SK-N-SH (cell line): ENCODE measurements at regions not wholly inside any gene's neighbourhood (a gene's known extent, or its start where the extent isn't known, plus 50 kb on each side); places are given as distances from the start of the nearest gene placed in this dataset.

ENCODE experiments used
- CTCF ChIA-PET: fragments of 300-600, 350-600 bp; formaldehyde crosslinking; extraction: SDS; loops from one replicate; lab custom pipeline; 2021; lab: Yijun Ruan, JAX
- POLR2A ChIA-PET: fragments of 350-600 bp; sonication (Branson Sonifier 250); formaldehyde crosslinking; extraction: SDS; loops from one replicate; lab custom pipeline; 2020; ENCODE audit warnings: antibody characterized with exemption, inconsistent platforms; lab: Yijun Ruan, JAX
- DNase-seq: peaks from one replicate; pipeline ENCODE4 v3.0.0; 2012
- H2AFZ ChIP-seq: fragments of 200-600 bp; sonication (generic); 2 replicates; pipeline ENCODE4 v1.8.1; 2016; ENCODE audit warnings: antibody characterized with exemption, mild to moderate bottlenecking, low read depth
- H3F3A ChIP-seq: fragments of 200-600 bp; sonication (generic); replicated peaks from 2 replicates; pipeline ENCODE3; 2016; ENCODE audit warnings: antibody characterized with exemption, mild to moderate bottlenecking; ENCODE audit not compliant: insufficient read depth
- H3K27ac ChIP-seq, 2 experiments: fragments of 200-500 bp in 1 of 2; fragments of 200-600 bp in 1 of 2; sonication (Bioruptor generic) in 1 of 2; sonication (generic), shearing (Covaris generic) in 1 of 2; 2 replicates each; pipeline versions ENCODE4 v1.5.1 to v1.6.1; 2014 to 2016; ENCODE audit warnings: low read depth in 2 of 2, inconsistent platforms in 1 of 2, low read length in 1 of 2, mild to moderate bottlenecking in 1 of 2, mixed read lengths in 1 of 2
- H3K27me3 ChIP-seq: fragments of 200-600 bp; sonication (generic), shearing (Covaris generic); 2 replicates; pipeline ENCODE4 v1.6.1; 2016; ENCODE audit warnings: mixed run types; ENCODE audit not compliant: insufficient read depth
- H3K36me3 ChIP-seq, 2 experiments: fragments of 200-500 bp in 1 of 2; fragments of 200-600 bp in 1 of 2; sonication (Bioruptor generic) in 1 of 2; sonication (generic) in 1 of 2; replicated peaks in 1 of 2; 2 replicates each; pipeline versions ENCODE3 to v1.5.1; 2014 to 2016; ENCODE audit warnings: low read length in 1 of 2, mild to moderate bottlenecking in 1 of 2; ENCODE audit not compliant: insufficient read depth in 2 of 2, control insufficient read depth in 1 of 2
- H3K4me1 ChIP-seq, 2 experiments: fragments of 200-500 bp in 1 of 2; fragments of 200-600 bp in 1 of 2; sonication (Bioruptor generic) in 1 of 2; sonication (generic), shearing (Covaris generic) in 1 of 2; 2 replicates each; pipeline versions ENCODE4 v1.5.1 to v1.6.1; 2014 to 2016; ENCODE audit warnings: low read depth in 1 of 2, low read length in 1 of 2, mixed run types in 1 of 2; ENCODE audit not compliant: insufficient read depth in 2 of 2, control insufficient read depth in 1 of 2
- H3K4me2 ChIP-seq: fragments of 200-600 bp; sonication (generic), shearing (Covaris generic); 2 replicates; pipeline ENCODE4 v1.6.1; 2017; ENCODE audit warnings: mixed run types
- H3K4me3 ChIP-seq, 2 experiments: fragments of 200-500 bp in 1 of 2; fragments of 200-600 bp in 1 of 2; sonication (Bioruptor generic) in 1 of 2; sonication (generic), shearing (Covaris generic) in 1 of 2; 2 replicates each; pipeline versions ENCODE4 v1.5.1 to v1.8.1; 2014 to 2016; ENCODE audit warnings: low read depth in 2 of 2, inconsistent platforms in 1 of 2, low read length in 1 of 2, mild to moderate bottlenecking in 1 of 2, mixed read lengths in 1 of 2, moderate library complexity in 1 of 2
- H3K79me2 ChIP-seq: fragments of 200-600 bp; sonication (generic); 2 replicates; pipeline ENCODE4 v1.8.1; 2017; ENCODE audit warnings: mild to moderate bottlenecking; ENCODE audit not compliant: insufficient read depth
- H3K9ac ChIP-seq: fragments of 200-600 bp; sonication (generic); 2 replicates; pipeline ENCODE4 v1.6.1; 2017; ENCODE audit warnings: mixed run types
- H3K9me2 ChIP-seq: fragments of 200-600 bp; sonication (generic); 2 replicates; pipeline ENCODE4 v1.6.1; 2017; ENCODE audit warnings: mixed run types
- H3K9me3 ChIP-seq: fragments of 200-600 bp; sonication (generic); 2 replicates; pipeline ENCODE4 v1.6.1; 2017; ENCODE audit warnings: mixed run types, mild to moderate bottlenecking, moderate library complexity
- H4K20me1 ChIP-seq: fragments of 200-600 bp; sonication (generic); 2 replicates; pipeline ENCODE4 v1.6.1; 2017; ENCODE audit warnings: mild to moderate bottlenecking, mixed run types; ENCODE audit not compliant: insufficient read depth
- CTCF ChIP-seq: fragments of 200-600 bp; sonication (generic); IDR thresholded peaks from 2 replicates; pipeline ENCODE4 v1.6.1; 2017; ENCODE audit warnings: antibody characterized with exemption, mild to moderate bottlenecking, moderate library complexity
- EZH2phosphoT487 ChIP-seq: fragments of 200-600 bp; sonication (generic); IDR thresholded peaks from 2 replicates; pipeline ENCODE4 v1.6.1; 2017; ENCODE audit warnings: low read depth, mixed run types, mild to moderate bottlenecking, antibody characterized with exemption, moderate library complexity, borderline replicate concordance
- GABPA ChIP-seq: IDR thresholded peaks from 2 replicates; pipeline ENCODE4 v1.4.0; 2012; ENCODE audit warnings: low read depth, mild to moderate bottlenecking
- NFIC ChIP-seq: IDR thresholded peaks from 2 replicates; pipeline ENCODE4 v1.4.0; 2012; ENCODE audit warnings: borderline replicate concordance
- RAD21 ChIP-seq: IDR thresholded peaks from 2 replicates; pipeline ENCODE4 v1.6.1; 2012; ENCODE audit warnings: mild to moderate bottlenecking, low read length
- SMC3 ChIP-seq: IDR thresholded peaks from 2 replicates; pipeline ENCODE4 v1.6.1; 2012; ENCODE audit warnings: low read depth, low read length, improper control_type of control experiment
- USF2 ChIP-seq: fragments of 150-350 bp; IDR thresholded peaks from 2 replicates; pipeline ENCODE4 v1.6.1; 2017; ENCODE audit warnings: antibody characterized with exemption, low read length, low read depth, borderline replicate concordance
- WGBS: methylation state at CpG from one replicate; pipeline ENCODE4 v1.1.6; 2017; ENCODE audit warnings: low lambda C conversion rate; 5-methylcytosine and 5-hydroxymethylcytosine counted together

DNA sequence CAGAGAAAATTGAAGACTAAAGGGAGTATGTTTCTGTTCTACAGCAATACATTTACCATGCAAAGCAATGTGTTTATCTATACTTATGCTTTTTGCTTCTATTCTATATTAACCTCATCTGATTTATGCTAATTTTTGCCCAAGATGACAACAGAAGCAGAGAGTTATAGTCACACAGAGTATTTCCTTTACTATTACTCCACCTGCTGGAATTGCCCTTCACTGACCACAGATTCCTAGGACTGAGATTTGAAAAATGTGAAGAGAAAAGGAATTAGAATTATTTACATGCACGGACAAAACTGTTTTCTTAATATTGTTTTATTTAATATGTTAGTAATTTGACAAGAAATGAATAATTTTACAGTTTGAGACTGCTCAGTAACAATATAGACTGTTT is 745.6 kb downstream of the VGLL3 start:
- ChIA-PET POLR2A (no interaction called here), CTCF (interaction anchor here (0.7 to 1.3 kb wide), 10 partner anchors 11 to 1698 kb away, joined by 3 to 6 read pairs (median 3); no protein-coding TSS in a partner anchor)
- Histone ChIP-seq H3K79me2 (no peaks in the 10 kb centered on the region), H4K20me1 (no peaks in the 10 kb centered on the region), H3K4me2 (no peak overlapping the region), H2AFZ (no peak overlapping the region), H3K27me3 (no peaks in the 10 kb centered on the region), H3K36me3 (no peaks in the 10 kb centered on the region), H3K27ac (no peak overlapping the region), H3K9ac (no peak overlapping the region), H3K9me2 (no peaks in the 10 kb centered on the region), H3F3A (no peaks in the 10 kb centered on the region), H3K9me3 (no peaks in the 10 kb centered on the region), H3K4me3 (no peak overlapping the region), H3K4me1 (no peaks in the 10 kb centered on the region; a peak in 1 of 4 replicates)
- DNase-seq = peak; percentile 15
- WGBS = 0% methylated on average over 1 of the region's 1 CpG
- peak; percentile 45 for TF ChIP-seq CTCF
- no peak for TF ChIP-seq NFIC
- TF ChIP-seq SMC3 = peak; percentile 28; the same call in 1 of the 2 replicates
- TF ChIP-seq RAD21 = peak; percentile 74

DNA sequence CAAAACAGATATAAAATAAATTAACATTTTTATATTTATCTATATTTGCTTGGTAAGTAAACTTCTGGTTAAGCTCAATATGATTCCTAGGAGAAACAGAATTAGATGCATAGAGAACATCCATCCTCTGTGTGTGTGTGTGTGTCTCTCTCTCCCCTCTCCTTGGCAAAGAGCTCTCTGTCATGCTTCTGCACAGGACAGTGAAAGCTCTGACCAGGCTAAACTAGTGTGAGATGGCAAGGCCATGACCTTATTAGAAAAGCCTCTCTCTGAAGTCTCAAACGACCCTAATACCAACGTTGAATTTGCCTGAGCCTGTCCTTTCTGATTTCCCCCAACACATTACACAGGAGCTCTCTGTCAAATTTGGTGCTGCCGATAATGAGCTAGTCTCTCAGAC is 746.0 kb downstream of the VGLL3 start:
- no peaks in the 10 kb centered on the region for H3K36me3 ChIP-seq
- no peak overlapping the region for H2AFZ ChIP-seq
- no peaks in the 10 kb centered on the region for H3K9me2 ChIP-seq
- no peaks in the 10 kb centered on the region; a peak in 1 of 4 replicates for H3K4me1 ChIP-seq
- no peak for DNase-seq
- no peaks in the 10 kb centered on the region for H3K79me2 ChIP-seq
- no peak overlapping the region for H3K4me3 ChIP-seq
- no peaks in the 10 kb centered on the region for H3F3A ChIP-seq
- no peak for TF ChIP-seq USF2
- no peak overlapping the region for H3K27ac ChIP-seq
- no peaks in the 10 kb centered on the region for H4K20me1 ChIP-seq
- POLR2A ChIA-PET = no interaction called here
- H3K4me2 ChIP-seq = no peak overlapping the region
- WGBS = 0% methylated on average over 3 of the region's 3 CpGs
- CTCF ChIA-PET = interaction anchor here (0.7 to 1.3 kb wide), 10 partner anchors 10 to 1697 kb away, joined by 3 to 6 read pairs (median 3); no protein-coding TSS in a partner anchor
- H3K9me3 ChIP-seq = no peaks in the 10 kb centered on the region
- H3K9ac ChIP-seq = no peak overlapping the region
- no peaks in the 10 kb centered on the region for H3K27me3 ChIP-seq

DNA sequence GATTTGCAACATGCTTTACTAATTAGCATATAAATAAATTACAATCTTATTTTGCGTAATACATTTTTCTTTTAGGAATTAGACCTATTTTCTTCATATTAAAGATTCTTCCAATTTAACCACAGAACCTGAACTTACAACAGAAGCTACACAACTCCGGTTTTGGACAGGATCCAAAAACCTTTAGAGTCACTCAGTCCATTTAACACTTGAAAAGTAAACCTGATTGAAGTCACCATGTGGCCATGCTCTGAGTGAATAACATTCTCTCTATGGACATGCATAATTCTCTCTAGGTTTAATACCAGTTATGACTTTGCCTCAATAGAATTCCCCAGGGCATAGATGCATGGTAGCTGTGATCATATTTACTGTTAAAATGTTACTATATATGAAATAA is 751.0 kb downstream of the VGLL3 start:
- Histone ChIP-seq H3K4me3 (no peak overlapping the region), H3K4me1 (no peaks in the 10 kb centered on the region; a peak in 1 of 4 replicates), H3K4me2 (no peak overlapping the region), H3K79me2 (no peaks in the 10 kb centered on the region), H3K27ac (no peak overlapping the region), H3K9me2 (no peaks in the 10 kb centered on the region), H3K27me3 (no peaks in the 10 kb centered on the region), H3K9ac (no peak overlapping the region), H3K9me3 (no peaks in the 10 kb centered on the region), H2AFZ (no peak overlapping the region), H4K20me1 (no peaks in the 10 kb centered on the region), H3K36me3 (no peaks in the 10 kb centered on the region), H3F3A (no peaks in the 10 kb centered on the region)
- ChIA-PET POLR2A (no interaction called here), CTCF (no interaction called here)
- WGBS = 20% methylated on average over 2 of the region's 2 CpGs
- TF ChIP-seq GABPA (no peak), EZH2phosphoT487 (no peak)
- DNase-seq = no peak
